KMS-11 (cell line): ENCODE measurements at regions not wholly inside any gene's neighbourhood (a gene's known extent, or its start where the extent isn't known, plus 50 kb on each side); places are given as distances from the start of the nearest gene placed in this dataset.

Experiments
- H2AFZ ChIP-seq: fragments of 200-600 bp; sonication (generic); 2 replicates; pipeline ENCODE4 v1.6.1; 2016; ENCODE audit warnings: antibody characterized with exemption, mixed run types, low read depth
- H3K27ac ChIP-seq: fragments of 200-600 bp; sonication (generic); 2 replicates; pipeline ENCODE4 v1.6.1; 2016; ENCODE audit warnings: mild to moderate bottlenecking, mixed run types
- H3K27me3 ChIP-seq: fragments of 200-600 bp; sonication (generic); 2 replicates; pipeline ENCODE4 v1.6.1; 2017; ENCODE audit warnings: mild to moderate bottlenecking, low read depth, mixed run types, moderate library complexity; ENCODE audit not compliant: insufficient read depth
- H3K36me3 ChIP-seq: fragments of 200-600 bp; sonication (generic); 2 replicates; pipeline ENCODE4 v1.6.1; 2017; ENCODE audit warnings: mild to moderate bottlenecking, mixed run types; ENCODE audit not compliant: insufficient read depth
- H3K4me1 ChIP-seq: fragments of 200-600 bp; sonication (generic); 2 replicates; pipeline ENCODE4 v1.6.1; 2016; ENCODE audit warnings: mild to moderate bottlenecking, low read depth, mixed run types; ENCODE audit not compliant: poor library complexity, severe bottlenecking
- H3K4me2 ChIP-seq: fragments of 200-600 bp; sonication (generic); 2 replicates; pipeline ENCODE4 v1.7.0; 2016; ENCODE audit warnings: mild to moderate bottlenecking, mixed run types
- H3K4me3 ChIP-seq: fragments of 200-600 bp; sonication (generic); IDR thresholded peaks from 2 replicates; pipeline ENCODE4 v1.6.1; 2017; ENCODE audit warnings: low read depth, low read length, mixed read lengths; ENCODE audit not compliant: insufficient read depth
- H3K79me2 ChIP-seq: fragments of 200-600 bp; sonication (generic); 2 replicates; pipeline ENCODE4 v1.6.1; 2016; ENCODE audit warnings: low read depth, mixed run types; ENCODE audit not compliant: insufficient read depth
- H3K9ac ChIP-seq: fragments of 200-600 bp; sonication (generic); 2 replicates; pipeline ENCODE4 v1.6.1; 2016; ENCODE audit warnings: mild to moderate bottlenecking, mixed run types
- H4K20me1 ChIP-seq: fragments of 200-600 bp; sonication (generic); 2 replicates; pipeline ENCODE4 v1.6.1; 2016; ENCODE audit warnings: mild to moderate bottlenecking, mixed run types; ENCODE audit not compliant: insufficient read depth
- CTCF ChIP-seq: fragments of 200-600 bp; sonication (generic); conservative IDR thresholded peaks from 2 replicates; pipeline ENCODE4 v1.6.1; 2017; ENCODE audit warnings: low read depth, mild to moderate bottlenecking, antibody characterized with exemption, low read length, moderate library complexity, mixed read lengths

DNA sequence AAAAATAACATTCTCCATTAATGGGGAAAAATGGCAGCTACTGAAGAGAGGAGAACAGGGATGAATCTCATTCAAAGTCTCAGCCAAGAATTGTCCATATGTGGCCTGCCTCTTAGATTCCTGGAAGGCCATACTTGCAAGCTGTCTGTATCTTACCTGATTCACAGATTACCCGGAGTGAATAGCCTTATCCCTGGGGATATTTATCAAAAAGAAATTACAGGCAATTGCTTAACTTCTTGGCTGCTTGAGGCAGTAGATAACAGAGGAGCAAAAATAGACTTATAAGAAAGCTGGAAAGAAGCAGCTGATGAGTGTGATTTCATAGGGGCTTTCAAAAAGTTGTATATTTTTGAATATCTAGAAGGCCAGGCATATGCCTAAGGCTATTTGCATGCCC, 68.8 kb upstream of the PPP1R2C start:
- Histone ChIP-seq H4K20me1 (no peaks in the 10 kb centered on the region), H3K4me3 (no peak overlapping the region), H3K4me2 (no peak overlapping the region), H3K36me3 (no peaks in the 10 kb centered on the region), H3K27ac (no peak overlapping the region), H3K27me3 (no peaks in the 10 kb centered on the region), H3K4me1 (no peaks in the 10 kb centered on the region), H3K9ac (no peak overlapping the region), H2AFZ (no peak overlapping the region), H3K79me2 (no peaks in the 10 kb centered on the region)
- TF ChIP-seq CTCF, result no peak

- Histone ChIP-seq H3K4me2 (no peak overlapping the region), H3K79me2 (no peaks in the 10 kb centered on the region), H2AFZ (no peak overlapping the region), H3K9ac (no peak overlapping the region), H3K27me3 (no peaks in the 10 kb centered on the region), H3K4me1 (no peaks in the 10 kb centered on the region), H3K36me3 (no peaks in the 10 kb centered on the region), H3K27ac (no peak overlapping the region), H3K4me3 (no peak overlapping the region), H4K20me1 (no peaks in the 10 kb centered on the region)
- no peak for TF ChIP-seq CTCF
Observed at GRCh38 chrX:42855259-42855658, 77.3 kb upstream of the PPP1R2C start.

DNA sequence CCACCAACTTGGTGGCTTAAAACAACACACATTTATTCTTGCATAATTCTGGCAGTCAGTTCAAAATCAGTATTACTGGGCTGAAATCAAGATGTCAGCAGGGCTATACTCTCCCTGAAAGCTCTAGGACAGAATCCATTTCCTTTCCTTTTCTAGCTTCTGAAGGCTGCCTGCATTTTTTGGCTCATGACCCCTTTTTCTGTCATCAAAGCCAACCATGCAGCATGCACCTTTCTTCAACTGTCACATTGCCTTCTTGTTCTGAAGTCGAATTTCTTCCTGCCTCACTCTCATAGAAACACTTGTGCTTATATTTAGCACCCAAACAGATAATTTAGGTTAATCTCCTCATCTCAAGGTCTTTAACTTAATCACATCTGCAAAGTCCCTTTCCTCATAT, 79.8 kb upstream of the PPP1R2C start:
- no peaks in the 10 kb centered on the region for H4K20me1 ChIP-seq
- no peak for TF ChIP-seq CTCF
- no peaks in the 10 kb centered on the region for H3K79me2 ChIP-seq
- H3K27ac ChIP-seq, result no peak overlapping the region
- H2AFZ ChIP-seq, result no peak overlapping the region
- H3K36me3 ChIP-seq, result no peaks in the 10 kb centered on the region
- H3K27me3 ChIP-seq, result no peaks in the 10 kb centered on the region
- H3K4me1 ChIP-seq, result no peaks in the 10 kb centered on the region
- H3K4me3 ChIP-seq, result no peak overlapping the region
- no peak overlapping the region for H3K9ac ChIP-seq
- H3K4me2 ChIP-seq, result no peak overlapping the region

GRCh38 chrX:42869011-42869410, 91.0 kb upstream of the PPP1R2C start:
- H3K36me3 ChIP-seq, result no peaks in the 10 kb centered on the region
- H4K20me1 ChIP-seq, result no peaks in the 10 kb centered on the region
- H3K27me3 ChIP-seq, result no peaks in the 10 kb centered on the region
- no peaks in the 10 kb centered on the region for H3K79me2 ChIP-seq
- no peak overlapping the region for H3K9ac ChIP-seq
- no peak overlapping the region for H3K4me3 ChIP-seq
- peaks cover 58% of the 10 kb centered on the region for H3K4me1 ChIP-seq
- peak overlapping the region; percentile 60; the same call in 1 of the 2 replicates for H3K4me2 ChIP-seq
- no peak for TF ChIP-seq CTCF
- H2AFZ ChIP-seq, result no peak overlapping the region
- peak overlapping the region; percentile 42; the same call in 1 of the 2 replicates for H3K27ac ChIP-seq
